AG04450 (cell line): ENCODE measurements at regions not wholly inside any gene's neighbourhood (a gene's known extent, or its start where the extent isn't known, plus 50 kb on each side); places are given as distances from the start of the nearest gene placed in this dataset.

Source experiments
- CTCF ChIA-PET: fragments of 300-600, 350-600 bp; formaldehyde crosslinking; extraction: SDS; loops from one replicate; lab custom pipeline; 2022; ENCODE audit warnings: antibody characterized with exemption, inconsistent platforms; lab: Charles Lee
- POLR2A ChIA-PET: fragments of 350-600 bp; formaldehyde crosslinking; extraction: SDS; loops from one replicate; lab custom pipeline; 2021; ENCODE audit warnings: antibody characterized with exemption, inconsistent platforms; lab: Yijun Ruan, JAX
- DNase-seq: peaks from one replicate; pipeline ENCODE4 v3.0.0-alpha.2; 2011; ENCODE audit warnings: low read depth, low spot score
- H3K27ac ChIP-seq: one replicate; pipeline ENCODE4 v1.5.1; 2012; ENCODE audit warnings: low read depth, low read length, control low read depth
- H3K27me3 ChIP-seq: one replicate; pipeline ENCODE4 v1.6.0; 2012; ENCODE audit warnings: low read length; ENCODE audit not compliant: control insufficient read depth, insufficient read depth
- H3K4me3 ChIP-seq: 2 replicates; pipeline ENCODE4 v1.5.1; 2011; ENCODE audit warnings: mild to moderate bottlenecking, low read depth, low read length, control low read depth
- H3K9me3 ChIP-seq: 2 replicates; pipeline ENCODE4 v1.5.1; 2012; ENCODE audit warnings: low read length; ENCODE audit not compliant: control insufficient read depth, insufficient read depth
- TF ChIP-seq, protein P1 (sequence below): IDR thresholded peaks from 2 replicates; pipeline ENCODE4 v1.5.1; 2011; ENCODE audit warnings: low read depth, low read length, control low read depth, inconsistent platforms

DNA sequence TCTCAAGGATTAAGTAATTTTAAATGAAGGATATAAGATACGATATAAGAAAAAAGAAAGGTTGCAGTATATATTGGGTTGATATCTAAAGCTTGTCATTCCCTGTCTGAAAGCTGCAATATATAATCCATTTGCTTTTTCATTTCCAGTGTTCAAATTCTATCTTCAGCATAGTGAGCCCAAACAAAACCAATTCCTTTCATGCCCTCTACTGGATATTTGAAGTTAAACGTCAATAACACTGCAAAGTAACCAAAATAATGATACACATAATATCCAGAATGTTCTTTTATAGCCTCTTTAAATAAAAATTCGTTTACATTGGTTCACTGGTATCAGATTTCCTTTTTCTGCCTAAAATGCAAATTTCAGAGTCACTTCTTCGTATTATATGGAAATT lies 64.5 kb upstream of the DAAM1 start:
- TF ChIP-seq, protein P1, sequence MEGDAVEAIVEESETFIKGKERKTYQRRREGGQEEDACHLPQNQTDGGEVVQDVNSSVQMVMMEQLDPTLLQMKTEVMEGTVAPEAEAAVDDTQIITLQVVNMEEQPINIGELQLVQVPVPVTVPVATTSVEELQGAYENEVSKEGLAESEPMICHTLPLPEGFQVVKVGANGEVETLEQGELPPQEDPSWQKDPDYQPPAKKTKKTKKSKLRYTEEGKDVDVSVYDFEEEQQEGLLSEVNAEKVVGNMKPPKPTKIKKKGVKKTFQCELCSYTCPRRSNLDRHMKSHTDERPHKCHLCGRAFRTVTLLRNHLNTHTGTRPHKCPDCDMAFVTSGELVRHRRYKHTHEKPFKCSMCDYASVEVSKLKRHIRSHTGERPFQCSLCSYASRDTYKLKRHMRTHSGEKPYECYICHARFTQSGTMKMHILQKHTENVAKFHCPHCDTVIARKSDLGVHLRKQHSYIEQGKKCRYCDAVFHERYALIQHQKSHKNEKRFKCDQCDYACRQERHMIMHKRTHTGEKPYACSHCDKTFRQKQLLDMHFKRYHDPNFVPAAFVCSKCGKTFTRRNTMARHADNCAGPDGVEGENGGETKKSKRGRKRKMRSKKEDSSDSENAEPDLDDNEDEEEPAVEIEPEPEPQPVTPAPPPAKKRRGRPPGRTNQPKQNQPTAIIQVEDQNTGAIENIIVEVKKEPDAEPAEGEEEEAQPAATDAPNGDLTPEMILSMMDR: peak; percentile 52
- POLR2A ChIA-PET: no interaction called here
- CTCF ChIA-PET: interaction anchor here (0.7 to 6.7 kb wide), 24 partner anchors 8 to 622 kb away, joined by 3 to 93 read pairs (median 4); partner anchors contain the start of gene L3HYPDH
- Histone ChIP-seq H3K9me3 (no peaks in the 10 kb centered on the region), H3K4me3 (no peak overlapping the region), H3K27ac (no peak overlapping the region), H3K27me3 (no peaks in the 10 kb centered on the region)
- DNase-seq: no peak

DNA sequence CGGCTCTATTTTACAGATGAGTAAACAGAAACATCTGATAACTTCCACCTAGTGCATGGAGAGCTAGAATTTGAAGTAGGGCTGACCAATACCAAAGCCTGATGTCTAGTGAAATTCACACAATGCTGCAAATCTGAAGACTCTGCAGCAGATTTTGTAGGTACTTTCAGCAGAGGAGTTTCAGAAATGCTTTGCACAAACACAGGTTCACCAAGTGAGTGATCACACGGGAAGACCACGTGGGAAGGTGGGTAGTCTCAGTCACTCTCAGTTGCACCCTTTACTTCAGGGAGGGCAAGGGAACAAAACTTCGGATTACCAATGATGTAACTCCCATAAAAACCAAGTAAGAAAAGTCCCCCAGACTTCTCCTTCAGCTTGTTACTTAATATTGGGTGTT lies 63.3 kb upstream of the DAAM1 start:
- no peaks in the 10 kb centered on the region for H3K27me3 ChIP-seq
- ChIA-PET CTCF (interaction anchor here (1.0 to 6.7 kb wide), 12 partner anchors 12 to 623 kb away, joined by 3 to 93 read pairs (median 6); partner anchors contain the start of genes CCDC175 and L3HYPDH), POLR2A (no interaction called here)
- no peaks in the 10 kb centered on the region for H3K9me3 ChIP-seq
- no peak for DNase-seq
- no peak overlapping the region for H3K4me3 ChIP-seq
- no peak overlapping the region for H3K27ac ChIP-seq
- TF ChIP-seq, protein P1: no peak

DNA sequence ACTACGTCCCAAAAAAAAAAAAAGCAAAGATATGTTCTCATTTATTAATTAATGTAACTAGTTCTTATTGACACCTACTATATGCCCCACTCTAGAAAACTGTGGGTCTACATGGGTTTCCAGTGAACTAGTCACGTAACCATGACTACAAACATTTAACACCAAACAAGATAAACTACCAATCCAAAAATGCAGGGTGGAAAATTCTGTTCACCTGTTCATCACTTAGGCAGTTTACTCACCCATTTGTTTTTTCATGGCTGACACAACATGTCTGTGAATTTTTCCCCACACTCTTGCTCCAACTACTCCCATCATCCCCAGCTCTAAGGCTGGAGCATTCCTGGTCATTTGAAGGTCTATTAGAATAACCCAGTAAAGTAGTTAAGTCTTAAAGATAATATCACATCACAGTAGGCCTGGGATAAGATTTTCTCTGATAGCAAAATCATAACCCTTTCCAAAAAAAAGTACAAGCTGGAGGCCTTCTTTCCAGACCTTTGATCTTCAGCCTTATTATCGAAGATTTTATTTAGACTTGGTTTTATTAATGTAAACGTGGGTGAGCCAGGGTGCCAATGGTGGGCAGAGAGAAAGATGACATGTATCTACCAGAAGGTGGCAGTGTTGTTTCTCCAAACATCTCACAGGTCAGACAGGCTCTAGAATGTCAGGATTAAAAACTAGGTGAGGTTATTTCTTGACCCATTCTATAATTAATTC lies 61.6 kb upstream of the DAAM1 start:
- Histone ChIP-seq H3K27ac (no peak overlapping the region), H3K9me3 (no peaks in the 10 kb centered on the region), H3K27me3 (no peaks in the 10 kb centered on the region), H3K4me3 (no peak overlapping the region)
- DNase-seq: no peak
- ChIA-PET POLR2A (no interaction called here), CTCF (interaction anchor here (0.6 to 6.7 kb wide), 19 partner anchors 26 to 625 kb away, joined by 3 to 93 read pairs (median 3); no protein-coding TSS in a partner anchor)
- TF ChIP-seq, protein P1: peak; percentile 75

DNA sequence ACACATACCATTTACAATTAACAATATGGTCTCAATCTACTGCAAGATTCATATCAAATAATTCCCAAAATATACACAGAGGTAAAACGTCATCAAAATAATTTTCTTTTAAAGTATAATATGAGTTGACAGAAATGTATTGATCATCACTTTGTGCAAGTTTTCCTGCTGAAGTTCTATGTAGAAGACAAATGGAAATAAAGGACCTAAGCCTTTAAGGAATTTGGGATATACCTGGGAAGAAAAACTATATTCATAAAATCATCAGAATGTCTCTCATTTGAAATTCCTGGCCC lies 61.1 kb upstream of the DAAM1 start:
- Histone ChIP-seq H3K27me3 (no peaks in the 10 kb centered on the region), H3K9me3 (no peaks in the 10 kb centered on the region), H3K4me3 (no peak overlapping the region), H3K27ac (no peak overlapping the region)
- ChIA-PET POLR2A (no interaction called here), CTCF (interaction anchor here (0.6 to 6.7 kb wide), 13 partner anchors 72 to 626 kb away, joined by 3 to 93 read pairs (median 4); no protein-coding TSS in a partner anchor)
- DNase-seq: no peak
- TF ChIP-seq, protein P1: no peak

DNA sequence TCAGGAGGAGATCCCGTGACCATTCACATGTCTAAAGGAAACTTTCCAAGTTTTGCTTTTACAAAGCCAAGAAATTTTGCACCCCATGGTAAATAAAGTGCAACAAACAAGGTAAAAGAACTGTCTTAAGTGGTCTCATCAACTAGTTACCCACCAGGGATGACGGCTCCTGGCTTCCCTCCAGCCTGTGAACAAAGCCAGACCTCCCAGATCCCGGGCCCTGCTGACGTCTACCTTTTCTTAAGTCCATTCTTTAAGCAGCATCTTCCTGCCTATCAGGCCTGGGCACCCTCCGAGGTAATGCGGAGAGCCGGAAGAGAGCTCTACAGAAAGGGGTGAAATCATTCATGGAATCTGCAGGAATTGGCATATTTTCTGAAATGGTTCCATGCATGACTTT lies 58.0 kb upstream of the DAAM1 start:
- H3K27me3 ChIP-seq: peaks cover 5% of the 10 kb centered on the region
- ChIA-PET CTCF (interaction anchor here (0.9 to 3.9 kb wide), 5 partner anchors 13 to 377 kb away, joined by 4 to 70 read pairs (median 5); no protein-coding TSS in a partner anchor), POLR2A (interaction anchor here (0.7 kb wide), 1 partner anchor 309 kb away, joined by 4 read pairs; no protein-coding TSS in a partner anchor)
- H3K27ac ChIP-seq: no peak overlapping the region
- TF ChIP-seq, protein P1: no peak
- H3K9me3 ChIP-seq: no peaks in the 10 kb centered on the region
- no peak overlapping the region for H3K4me3 ChIP-seq
- DNase-seq: no peak
